Neuronal stem cell (in vitro differentiated cells): ENCODE measurements at regions not wholly inside any gene's neighbourhood (a gene's known extent, or its start where the extent isn't known, plus 50 kb on each side); places are given as distances from the start of the nearest gene placed in this dataset.

Source experiments
- DNase-seq: peaks from one replicate; pipeline ENCODE4 v3.0.0-alpha.2; 2013; ENCODE audit warnings: low spot score
- H2AFZ ChIP-seq: one replicate; pipeline ENCODE4 v1.6.1; 2013; ENCODE audit warnings: mild to moderate bottlenecking, low read length, inconsistent platforms
- H2AK5ac ChIP-seq: 2 replicates; pipeline ENCODE4 v1.6.1; 2013; ENCODE audit warnings: low read depth, mild to moderate bottlenecking, inconsistent platforms, low read length, moderate library complexity, mixed read lengths
- H2BK120ac ChIP-seq: 2 replicates; pipeline ENCODE4 v1.6.1; 2013; ENCODE audit warnings: low read depth, mild to moderate bottlenecking, inconsistent platforms, low read length, moderate library complexity, mixed read lengths
- H2BK12ac ChIP-seq: one replicate; pipeline ENCODE4 v1.6.1; 2013; ENCODE audit warnings: low read length, inconsistent platforms
- H2BK15ac ChIP-seq: 2 replicates; pipeline ENCODE4 v1.6.1; 2013; ENCODE audit warnings: mild to moderate bottlenecking, low read length, inconsistent platforms, mixed read lengths
- H2BK5ac ChIP-seq: one replicate; pipeline ENCODE4 v1.6.1; 2013; ENCODE audit warnings: inconsistent platforms, mild to moderate bottlenecking, low read length, moderate library complexity
- H3K14ac ChIP-seq: one replicate; pipeline ENCODE4 v1.6.1; 2013; ENCODE audit warnings: low read length, inconsistent platforms
- H3K18ac ChIP-seq: 2 replicates; pipeline ENCODE4 v1.6.1; 2013; ENCODE audit warnings: low read length, inconsistent platforms
- H3K23ac ChIP-seq: 2 replicates; pipeline ENCODE4 v1.6.1; 2013; ENCODE audit warnings: low read depth, mild to moderate bottlenecking, mixed read lengths, low read length, inconsistent platforms; ENCODE audit not compliant: poor library complexity
- H3K27ac ChIP-seq: replicated peaks from 3 replicates; pipeline ENCODE4 v1.5.1; 2013; ENCODE audit warnings: low read length, inconsistent platforms
- H3K27me3 ChIP-seq, 3 experiments: 2 replicates each; pipeline ENCODE4 v1.6.1; 2013; ENCODE audit warnings: low read length in 3 of 3, mild to moderate bottlenecking in 2 of 3, inconsistent platforms in 1 of 3, low read depth in 1 of 3, mixed read lengths in 1 of 3, moderate library complexity in 1 of 3; ENCODE audit not compliant: control insufficient read depth in 3 of 3, insufficient read depth in 3 of 3
- H3K36me3 ChIP-seq, 2 donors: replicated peaks in 1 of 2; 2 replicates each; pipeline ENCODE4 v1.6.1; 2013; ENCODE audit warnings: low read length in 2 of 2; ENCODE audit not compliant: control insufficient read depth in 2 of 2, insufficient read depth in 2 of 2
- H3K4ac ChIP-seq: 2 replicates; pipeline ENCODE4 v1.6.1; 2013; ENCODE audit warnings: inconsistent platforms, mild to moderate bottlenecking, low read length, moderate library complexity
- H3K4me1 ChIP-seq, 2 donors: 1 replicate in 1 of 2; 2 replicates in 1 of 2; pipeline ENCODE4 v1.6.1; 2013; ENCODE audit warnings: low read length in 2 of 2, low read depth in 1 of 2; ENCODE audit not compliant: control insufficient read depth in 2 of 2, insufficient read depth in 1 of 2
- H3K4me2 ChIP-seq: one replicate; pipeline ENCODE4 v1.6.1; 2013; ENCODE audit warnings: mild to moderate bottlenecking, low read length, inconsistent platforms; ENCODE audit not compliant: insufficient read depth, poor library complexity, severe bottlenecking
- H3K4me3 ChIP-seq, 2 donors: 2 replicates each; pipeline ENCODE4 v1.5.1; 2013; ENCODE audit warnings: low read length in 2 of 2, mild to moderate bottlenecking in 2 of 2, inconsistent platforms in 1 of 2, moderate library complexity in 1 of 2
- H3K79me1 ChIP-seq: one replicate; pipeline ENCODE4 v1.6.1; 2013; ENCODE audit warnings: low read depth, mild to moderate bottlenecking, inconsistent platforms, low read length, moderate library complexity
- H3K9ac ChIP-seq: one replicate; pipeline ENCODE4 v1.6.1; 2013; ENCODE audit warnings: mild to moderate bottlenecking, low read depth, low read length, inconsistent platforms; ENCODE audit not compliant: poor library complexity
- H3K9me3 ChIP-seq, 2 donors: replicated peaks in 1 of 2; 2 replicates each; pipeline versions ENCODE3 to v1.6.1; 2013; ENCODE audit warnings: low read length in 2 of 2, mild to moderate bottlenecking in 2 of 2, inconsistent platforms in 1 of 2, low read depth in 1 of 2, mixed read lengths in 1 of 2, moderate library complexity in 1 of 2; ENCODE audit not compliant: control insufficient read depth in 2 of 2, insufficient read depth in 1 of 2
- H4K8ac ChIP-seq: one replicate; pipeline ENCODE4 v1.6.1; 2013; ENCODE audit warnings: low read depth, mild to moderate bottlenecking, inconsistent platforms, low read length, moderate library complexity
- H4K91ac ChIP-seq: one replicate; pipeline ENCODE4 v1.6.1; 2013; ENCODE audit warnings: low read length, low read depth, mild to moderate bottlenecking, inconsistent platforms; ENCODE audit not compliant: poor library complexity
- WGBS, 2 donors: extraction: QIAGEN DNeasy Blood & Tissue Kit; methylation state at CpG; one replicate each; pipeline ENCODE4 v1.1.7; 2013; ENCODE audit warnings: missing lambda C conversion rate in 2 of 2, mixed read lengths in 1 of 2; ENCODE audit not compliant: insufficient read length in 2 of 2, insufficient replicate concordance in 1 of 2; ENCODE audit errors: extremely low coverage in 2 of 2; 5-methylcytosine and 5-hydroxymethylcytosine counted together

- no peaks in the 10 kb centered on the region for H3K9me3 ChIP-seq
- H3K36me3 ChIP-seq = no peaks in the 10 kb centered on the region
- H3K14ac ChIP-seq = no peak overlapping the region
- no peak overlapping the region for H3K18ac ChIP-seq
- no CpG with 5 or more reads among the region's 2 CpGs for WGBS, 2 donors
- H2BK12ac ChIP-seq = no peak overlapping the region
- no peak overlapping the region for H2AK5ac ChIP-seq
- H4K8ac ChIP-seq = no peak overlapping the region
- no peak for DNase-seq
- no peak overlapping the region for H4K91ac ChIP-seq
- no peaks in the 10 kb centered on the region for H3K27me3 ChIP-seq
- H3K23ac ChIP-seq = no peak overlapping the region
- H2BK5ac ChIP-seq = no peak overlapping the region
- no peak overlapping the region for H3K4me2 ChIP-seq
- H3K4me3 ChIP-seq = no peak overlapping the region
- no peaks in the 10 kb centered on the region for H3K4me1 ChIP-seq
- H3K27ac ChIP-seq = no peak overlapping the region
- H3K4ac ChIP-seq = no peak overlapping the region
- no peak overlapping the region for H2BK120ac ChIP-seq
- no peak overlapping the region for H3K9ac ChIP-seq
- H2AFZ ChIP-seq = no peak overlapping the region
- H3K79me1 ChIP-seq = no peaks in the 10 kb centered on the region
- H2BK15ac ChIP-seq = no peak overlapping the region
Measured at GRCh38 chr12:16691624-16692023, 85.7 kb upstream of the LMO3 start.

GRCh38 chr12:16688200-16688599, 82.2 kb upstream of the LMO3 start:
- no peak overlapping the region for H3K18ac ChIP-seq
- WGBS, 2 donors = no CpG with 5 or more reads among the region's 1 CpG
- H2BK12ac ChIP-seq = no peak overlapping the region
- no peak overlapping the region for H3K4me2 ChIP-seq
- no peak overlapping the region for H3K4me3 ChIP-seq
- H2BK15ac ChIP-seq = no peak overlapping the region
- no peak overlapping the region for H4K8ac ChIP-seq
- no peaks in the 10 kb centered on the region for H3K9me3 ChIP-seq
- DNase-seq = no peak
- H4K91ac ChIP-seq = no peak overlapping the region
- no peak overlapping the region for H2AK5ac ChIP-seq
- no peak overlapping the region for H3K27ac ChIP-seq
- no peak overlapping the region for H3K23ac ChIP-seq
- H3K14ac ChIP-seq = no peak overlapping the region
- no peak overlapping the region for H2AFZ ChIP-seq
- no peak overlapping the region for H2BK120ac ChIP-seq
- no peaks in the 10 kb centered on the region for H3K27me3 ChIP-seq
- no peaks in the 10 kb centered on the region for H3K79me1 ChIP-seq
- no peaks in the 10 kb centered on the region for H3K4me1 ChIP-seq
- no peak overlapping the region for H3K9ac ChIP-seq
- no peak overlapping the region for H3K4ac ChIP-seq
- H2BK5ac ChIP-seq = no peak overlapping the region
- H3K36me3 ChIP-seq = no peaks in the 10 kb centered on the region

- H3K79me1 ChIP-seq = no peaks in the 10 kb centered on the region
- no CpG with 5 or more reads among the region's 4 CpGs for WGBS, 2 donors
Measured at GRCh38 chr12:16685107-16685506, 79.1 kb upstream of the LMO3 start.

GRCh38 chr12:16681196-16681595, 75.2 kb upstream of the LMO3 start:
- H3K79me1 ChIP-seq = no peaks in the 10 kb centered on the region
- no peaks in the 10 kb centered on the region for H3K9me3 ChIP-seq
- H3K27me3 ChIP-seq = no peaks in the 10 kb centered on the region
- H2BK5ac ChIP-seq = no peak overlapping the region
- no peak overlapping the region for H2AK5ac ChIP-seq
- H3K4me2 ChIP-seq = no peak overlapping the region
- no peak overlapping the region for H2AFZ ChIP-seq
- no peaks in the 10 kb centered on the region for H3K36me3 ChIP-seq
- no peak overlapping the region for H2BK12ac ChIP-seq
- no peak overlapping the region for H3K14ac ChIP-seq
- H4K8ac ChIP-seq = no peak overlapping the region
- H3K23ac ChIP-seq = no peak overlapping the region
- H3K4me3 ChIP-seq = no peak overlapping the region
- no peak overlapping the region for H3K4ac ChIP-seq
- no peaks in the 10 kb centered on the region for H3K4me1 ChIP-seq
- H3K27ac ChIP-seq = no peak overlapping the region
- no peak overlapping the region for H3K18ac ChIP-seq
- no peak overlapping the region for H2BK120ac ChIP-seq
- no peak overlapping the region for H3K9ac ChIP-seq
- H2BK15ac ChIP-seq = no peak overlapping the region
- H4K91ac ChIP-seq = no peak overlapping the region
- DNase-seq = no peak

More at GRCh38 chr12:16685107-16685506, 79.1 kb upstream of the LMO3 start:
- Histone ChIP-seq H4K8ac (no peak overlapping the region), H3K4me2 (no peak overlapping the region), H3K4me3 (no peak overlapping the region), H3K9me3 (no peaks in the 10 kb centered on the region), H3K27ac (no peak overlapping the region), H2BK5ac (no peak overlapping the region), H3K36me3 (no peaks in the 10 kb centered on the region), H3K23ac (no peak overlapping the region), H3K18ac (no peak overlapping the region), H2BK15ac (no peak overlapping the region), H3K4me1 (no peaks in the 10 kb centered on the region), H2BK120ac (no peak overlapping the region), H4K91ac (no peak overlapping the region), H3K4ac (no peak overlapping the region), H2AK5ac (no peak overlapping the region), H3K9ac (no peak overlapping the region), H3K27me3 (no peaks in the 10 kb centered on the region), H2AFZ (no peak overlapping the region), H3K14ac (no peak overlapping the region), H2BK12ac (no peak overlapping the region)
- DNase-seq = no peak
